B cell (primary cell): ENCODE measurements at regions not wholly inside any gene's neighbourhood (a gene's known extent, or its start where the extent isn't known, plus 50 kb on each side); places are given as distances from the start of the nearest gene placed in this dataset.

Experiments used
- ATAC-seq: fragments of 200-7000 bp; cut with Tn5 transposase; one replicate; pipeline ENCODE4 v1.10.0; 2021; ENCODE audit warnings: low read depth, mild to moderate bottlenecking, moderate number of reproducible peaks, moderate library complexity
- CTCF ChIA-PET: fragments of 350-600 bp; sonication (Branson Sonifier 250); formaldehyde crosslinking; loops from one replicate; lab custom pipeline; 2021; ENCODE audit warnings: antibody characterized with exemption, inconsistent platforms; lab: Charles Lee
- POLR2A ChIA-PET: fragments of 350-600 bp; sonication (Branson Sonifier 250); formaldehyde crosslinking; loops from one replicate; lab custom pipeline; 2021; ENCODE audit warnings: antibody characterized with exemption; lab: Charles Lee
- DNase-seq: peaks from one replicate; pipeline ENCODE4 v3.0.0; 2013
- H2AFZ ChIP-seq: 2 replicates; pipeline ENCODE4 v1.6.1; 2012; ENCODE audit warnings: mild to moderate bottlenecking, low read depth, low read length; ENCODE audit not compliant: insufficient read depth, poor library complexity, severe bottlenecking
- H3K27ac ChIP-seq, 2 donors: 1 replicate in 1 of 2; 2 replicates in 1 of 2; pipeline ENCODE4 v1.5.1; 2012 to 2013; ENCODE audit warnings: low read length in 2 of 2, mild to moderate bottlenecking in 2 of 2, moderate library complexity in 1 of 2
- H3K27me3 ChIP-seq, 4 experiments: fragments of 200-600 bp in 1 of 4; sonication (generic) in 1 of 4; replicated peaks in 1 of 4; 1 replicate in 2 of 4; 2 replicates in 2 of 4; pipeline versions ENCODE4 v1.6.1 to v1.7.0; 2013 to 2016; ENCODE audit warnings: low read length in 3 of 4, mild to moderate bottlenecking in 2 of 4, mixed read lengths in 1 of 4, moderate library complexity in 1 of 4; ENCODE audit not compliant: insufficient read depth in 4 of 4, control insufficient read depth in 3 of 4; ENCODE audit errors: control extremely low read depth in 1 of 4
- H3K36me3 ChIP-seq, 2 experiments: replicated peaks in 1 of 2; 1 replicate in 1 of 2; 2 replicates in 1 of 2; pipeline versions ENCODE4 v1.6.1 to v1.7.1; 2013; ENCODE audit warnings: low read length in 1 of 2; ENCODE audit not compliant: insufficient read depth in 2 of 2, control insufficient read depth in 1 of 2; ENCODE audit errors: control extremely low read depth in 1 of 2, extremely low read depth in 1 of 2
- H3K4me1 ChIP-seq, 2 donors: fragments of 200-600 bp in 1 of 2; sonication (generic) in 1 of 2; 1 replicate in 1 of 2; 2 replicates in 1 of 2; pipeline versions ENCODE4 v1.5.1 to v1.6.1; 2013 to 2017; ENCODE audit warnings: low read length in 2 of 2; ENCODE audit not compliant: control insufficient read depth in 2 of 2, insufficient read depth in 2 of 2
- H3K4me2 ChIP-seq: replicated peaks from 2 replicates; pipeline ENCODE3; 2012; ENCODE audit warnings: mild to moderate bottlenecking, low read depth, low read length; ENCODE audit not compliant: poor library complexity, severe bottlenecking
- H3K4me3 ChIP-seq, 5 experiments: fragments of 200-600 bp in 1 of 5; sonication (generic) in 1 of 5; 1 replicate in 3 of 5; 2 replicates in 2 of 5; pipeline versions ENCODE4 v1.5.1 to v1.7.0; 2011 to 2016; ENCODE audit warnings: low read length in 4 of 5, mild to moderate bottlenecking in 4 of 5, low read depth in 2 of 5, control low read depth in 1 of 5, moderate library complexity in 1 of 5; ENCODE audit not compliant: insufficient read depth in 1 of 5; ENCODE audit errors: control extremely low read depth in 1 of 5, extremely low read depth in 1 of 5
- H3K79me2 ChIP-seq: fragments of 200-600 bp; sonication (generic); one replicate; pipeline ENCODE4 v1.6.0; 2016; ENCODE audit warnings: low read length; ENCODE audit not compliant: control insufficient read depth, insufficient read depth
- H3K9ac ChIP-seq: fragments of 200-600 bp; sonication (generic); 2 replicates; pipeline ENCODE4 v1.6.1; 2017; ENCODE audit warnings: mild to moderate bottlenecking, low read length, moderate library complexity
- H3K9me3 ChIP-seq, 3 donors: one replicate each; pipeline versions ENCODE4 v1.6.1 to v1.7.1; 2013; ENCODE audit warnings: low read length in 2 of 3; ENCODE audit not compliant: control insufficient read depth in 2 of 3, insufficient read depth in 1 of 3; ENCODE audit errors: control extremely low read depth in 1 of 3
- H4K20me1 ChIP-seq: 2 replicates; pipeline ENCODE4 v1.6.0; 2012; ENCODE audit warnings: mild to moderate bottlenecking, low read length; ENCODE audit not compliant: insufficient read depth, control insufficient read depth, poor library complexity, severe bottlenecking
- H3K27ac Mint-ChIP-seq: one replicate; pipeline ENCODE4 v1.8.0; 2021; ENCODE audit warnings: mixed read lengths
- H3K27me3 Mint-ChIP-seq: one replicate; pipeline ENCODE4 v1.8.0; 2021; ENCODE audit warnings: mixed read lengths
- H3K4me1 Mint-ChIP-seq: one replicate; pipeline ENCODE4 v1.8.0; 2021; ENCODE audit warnings: mixed read lengths
- H3K4me3 Mint-ChIP-seq: one replicate; pipeline ENCODE4 v1.8.0; 2021; ENCODE audit warnings: mixed read lengths
- H3K9me3 Mint-ChIP-seq: one replicate; pipeline ENCODE4 v1.8.0; 2022; ENCODE audit warnings: mixed read lengths; ENCODE audit not compliant: insufficient read depth
- EZH2 ChIP-seq: IDR thresholded peaks from 2 replicates; pipeline ENCODE4 v1.6.1; 2012; ENCODE audit warnings: borderline replicate concordance, low read depth, mild to moderate bottlenecking, moderate library complexity, low read length; ENCODE audit not compliant: insufficient read depth, poor library complexity, severe bottlenecking
- WGBS: methylation state at CpG from one replicate; pipeline ENCODE4 v1.1.5; 2013; ENCODE audit warnings: missing lambda C conversion rate; ENCODE audit not compliant: insufficient coverage; 5-methylcytosine and 5-hydroxymethylcytosine counted together
- intact Hi-C: fragments of 100-400 bp; cut with micrococcal nuclease; formaldehyde crosslinking; loops from one replicate; pipeline ENCODE4 v1.10.0; 2022
- TF ChIP-seq, protein P1 (sequence below): fragments of 200-600 bp; IDR thresholded peaks from one replicate; pipeline ENCODE4 v1.8.0; 2022; ENCODE audit warnings: antibody characterized with exemption, mild to moderate bottlenecking

DNA sequence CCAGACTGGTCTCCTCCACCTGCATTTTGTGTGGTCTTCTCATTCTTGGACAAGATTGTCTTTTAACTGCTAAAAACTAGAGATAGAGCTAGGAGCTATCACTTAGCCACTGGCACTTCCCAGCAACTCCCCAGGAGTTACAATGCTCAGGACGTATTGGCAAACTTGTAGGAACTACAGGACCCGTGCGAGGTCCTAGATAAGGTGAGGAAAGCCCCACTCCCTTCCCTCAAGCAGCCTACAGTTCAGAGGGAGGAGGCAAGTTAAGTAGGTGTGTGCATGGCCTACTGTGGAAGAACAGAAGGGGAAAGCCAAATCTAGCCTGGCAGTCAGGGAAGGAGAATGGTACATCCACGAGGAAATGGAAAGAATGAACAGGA, 504.7 kb upstream of the PROK2 start:
- H3K4me2 ChIP-seq, result peak overlapping the region; percentile 88
- ATAC-seq (no peak), DNase-seq (no peak)
- H3K9me3 ChIP-seq, result no peaks in the 10 kb centered on the region
- H3K4me1 Mint-ChIP-seq, result peaks cover 24% of the 10 kb centered on the region
- no peak overlapping the region for H3K27ac ChIP-seq
- peak overlapping the region; percentile 69 for H2AFZ ChIP-seq
- H3K27me3 ChIP-seq, result peaks cover 0 to 14% (median 2%) of the 10 kb centered on the region in 4 experiments
- H3K9me3 Mint-ChIP-seq, result no peaks in the 10 kb centered on the region
- CTCF ChIA-PET, result interaction anchor here (0.7 to 0.9 kb wide), 2 partner anchors 13 to 532 kb away, joined by 3 read pairs; no protein-coding TSS in a partner anchor
- H3K9ac ChIP-seq, result peak overlapping the region; percentile 58
- peaks cover 10 to 21% of the 10 kb centered on the region in 2 donors for H3K4me1 ChIP-seq
- no peaks in the 10 kb centered on the region for H4K20me1 ChIP-seq
- POLR2A ChIA-PET, result no interaction called here
- no peaks in the 10 kb centered on the region for H3K36me3 ChIP-seq
- H3K27ac Mint-ChIP-seq, result peak overlapping the region; percentile 38
- WGBS, result 82% methylated on average over 1 of the region's 4 CpGs
- H3K4me3 Mint-ChIP-seq, result peak overlapping the region; percentile 87
- no peaks in the 10 kb centered on the region for H3K79me2 ChIP-seq
- peaks cover 14% of the 10 kb centered on the region for H3K27me3 Mint-ChIP-seq
- TF ChIP-seq, protein P1, sequence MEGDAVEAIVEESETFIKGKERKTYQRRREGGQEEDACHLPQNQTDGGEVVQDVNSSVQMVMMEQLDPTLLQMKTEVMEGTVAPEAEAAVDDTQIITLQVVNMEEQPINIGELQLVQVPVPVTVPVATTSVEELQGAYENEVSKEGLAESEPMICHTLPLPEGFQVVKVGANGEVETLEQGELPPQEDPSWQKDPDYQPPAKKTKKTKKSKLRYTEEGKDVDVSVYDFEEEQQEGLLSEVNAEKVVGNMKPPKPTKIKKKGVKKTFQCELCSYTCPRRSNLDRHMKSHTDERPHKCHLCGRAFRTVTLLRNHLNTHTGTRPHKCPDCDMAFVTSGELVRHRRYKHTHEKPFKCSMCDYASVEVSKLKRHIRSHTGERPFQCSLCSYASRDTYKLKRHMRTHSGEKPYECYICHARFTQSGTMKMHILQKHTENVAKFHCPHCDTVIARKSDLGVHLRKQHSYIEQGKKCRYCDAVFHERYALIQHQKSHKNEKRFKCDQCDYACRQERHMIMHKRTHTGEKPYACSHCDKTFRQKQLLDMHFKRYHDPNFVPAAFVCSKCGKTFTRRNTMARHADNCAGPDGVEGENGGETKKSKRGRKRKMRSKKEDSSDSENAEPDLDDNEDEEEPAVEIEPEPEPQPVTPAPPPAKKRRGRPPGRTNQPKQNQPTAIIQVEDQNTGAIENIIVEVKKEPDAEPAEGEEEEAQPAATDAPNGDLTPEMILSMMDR, result no peak
- no peak for TF ChIP-seq EZH2
- intact Hi-C loops, result loop anchor here (1.0 to 2.0 kb wide), 2 partner anchors 15 to 21 kb away; no protein-coding TSS in a partner anchor
- peak overlapping the region in 4 of 5 experiments; percentile 44 to 69 (median 56) for H3K4me3 ChIP-seq

- no peaks in the 10 kb centered on the region for H3K79me2 ChIP-seq
- no peaks in the 10 kb centered on the region for H4K20me1 ChIP-seq
- Mint-ChIP-seq H3K4me1 (peaks cover 24% of the 10 kb centered on the region), H3K27me3 (peaks cover 14% of the 10 kb centered on the region), H3K9me3 (no peaks in the 10 kb centered on the region), H3K4me3 (peak overlapping the region; percentile 87), H3K27ac (peak overlapping the region; percentile 5)
- peak overlapping the region; percentile 58 for H3K9ac ChIP-seq
- H3K9me3 ChIP-seq, result peaks cover 0 to 3% (median 0%) of the 10 kb centered on the region in 3 donors
- DNase-seq, result peak; percentile 73
- ChIA-PET CTCF (interaction anchor here (0.7 to 0.9 kb wide), 2 partner anchors 14 to 533 kb away, joined by 3 read pairs; no protein-coding TSS in a partner anchor), POLR2A (no interaction called here)
- ATAC-seq, result peak; percentile 69
- TF ChIP-seq, protein P1, result no peak
- no peak for TF ChIP-seq EZH2
- H3K4me2 ChIP-seq, result peak overlapping the region; percentile 88
- H3K36me3 ChIP-seq, result no peaks in the 10 kb centered on the region
- H3K27me3 ChIP-seq, result peaks cover 0 to 14% (median 2%) of the 10 kb centered on the region in 4 experiments
- peak overlapping the region; percentile 69 for H2AFZ ChIP-seq
- intact Hi-C loops, result loop anchor here (1.0 to 2.0 kb wide), 2 partner anchors 15 to 22 kb away; no protein-coding TSS in a partner anchor
- H3K4me3 ChIP-seq, result peak overlapping the region; percentile 17 to 69 (median 52)
- H3K27ac ChIP-seq, result no peak overlapping the region
- WGBS, result 4% methylated on average over 20 of the region's 25 CpGs
- peaks cover 10 to 21% of the 10 kb centered on the region in 2 donors for H3K4me1 ChIP-seq
These were observed 504.2 kb upstream of the PROK2 start for GRCh38 chr3:72288955-72289691.
